Gastrocnemius medialis (tissue), 4 donors: ENCODE measurements at regions not wholly inside any gene's neighbourhood (a gene's known extent, or its start where the extent isn't known, plus 50 kb on each side); places are given as distances from the start of the nearest gene placed in this dataset.
"Not testable (repeated sequence)": the region's sequence is repeated elsewhere in the genome, so short reads cannot be mapped to it uniquely, and the experiment has no call there.

ENCODE experiments used
- ATAC-seq, 2 donors: fragments of 150-250 bp; one replicate each; pipeline ENCODE4 v1.9.1; 2016
- DNase-seq, 2 donors: peaks; one replicate each; pipeline ENCODE4 v3.0.0-alpha.2; 2019
- H3K27ac ChIP-seq, 4 donors: fragments of 200-600 bp; sonication (generic); 1 replicate in 1 of 4; 2 replicates in 3 of 4; pipeline ENCODE4 v1.5.1; 2016 to 2018; ENCODE audit warnings: mild to moderate bottlenecking in 2 of 4, moderate library complexity in 1 of 4
- H3K27me3 ChIP-seq, 3 donors: fragments of 200-600 bp; sonication (generic) in 2 of 3; 1 replicate in 1 of 3; 2 replicates in 2 of 3; pipeline versions ENCODE4 v1.5.1 to v1.6.0; 2016 to 2019; ENCODE audit warnings: mild to moderate bottlenecking in 1 of 3, moderate library complexity in 1 of 3
- H3K36me3 ChIP-seq, 2 donors: fragments of 200-600 bp; sonication (generic) in 1 of 2; one replicate each; pipeline ENCODE4 v1.5.1; 2017 to 2018
- H3K4me1 ChIP-seq, 2 donors: fragments of 200-600 bp; sonication (generic) in 1 of 2; one replicate each; pipeline ENCODE4 v1.5.1; 2016 to 2017; ENCODE audit warnings: mild to moderate bottlenecking in 2 of 2
- H3K4me3 ChIP-seq, 4 donors: fragments of 200-600 bp; sonication (generic) in 3 of 4; 1 replicate in 1 of 4; 2 replicates in 3 of 4; pipeline ENCODE4 v1.5.1; 2016 to 2019; ENCODE audit warnings: mild to moderate bottlenecking in 2 of 4
- H3K9me3 ChIP-seq, 3 donors: fragments of 200-600 bp; sonication (generic) in 2 of 3; 1 replicate in 1 of 3; 2 replicates in 2 of 3; pipeline ENCODE4 v1.5.1; 2016 to 2019
- POLR2A ChIP-seq, 2 donors: fragments of 450-650 bp; IDR thresholded peaks; one replicate each; pipeline ENCODE4 v1.6.1; 2017; ENCODE audit warnings: antibody characterized with exemption in 2 of 2, mild to moderate bottlenecking in 2 of 2, moderate library complexity in 2 of 2
- in situ Hi-C, 4 donors: fragments of 200-750 bp; cut with MboI; loops; one replicate each; pipeline versions ENCODE4 v1.15.0 to v1.8.0; 2017; ENCODE audit warnings: low sequenced_read_pairs in 4 of 4
- intact Hi-C: fragments of 100-400 bp; cut with DNase I; formaldehyde crosslinking; loops from one replicate; pipeline ENCODE4 v1.15.1; 2023; ENCODE audit warnings: low total_unique reads
- TF ChIP-seq, protein P1 (sequence below), 5 experiments: fragments of 450-650 bp in 3 of 5; fragments of 200-600 bp in 2 of 5; sonication (generic) in 2 of 5; IDR thresholded peaks in 4 of 5; conservative IDR thresholded peaks in 1 of 5; 1 replicate in 4 of 5; 2 replicates in 1 of 5; pipeline ENCODE4 v1.5.1; 2016 to 2019; ENCODE audit warnings: antibody characterized with exemption in 5 of 5, mild to moderate bottlenecking in 3 of 5, moderate library complexity in 3 of 5

DNA sequence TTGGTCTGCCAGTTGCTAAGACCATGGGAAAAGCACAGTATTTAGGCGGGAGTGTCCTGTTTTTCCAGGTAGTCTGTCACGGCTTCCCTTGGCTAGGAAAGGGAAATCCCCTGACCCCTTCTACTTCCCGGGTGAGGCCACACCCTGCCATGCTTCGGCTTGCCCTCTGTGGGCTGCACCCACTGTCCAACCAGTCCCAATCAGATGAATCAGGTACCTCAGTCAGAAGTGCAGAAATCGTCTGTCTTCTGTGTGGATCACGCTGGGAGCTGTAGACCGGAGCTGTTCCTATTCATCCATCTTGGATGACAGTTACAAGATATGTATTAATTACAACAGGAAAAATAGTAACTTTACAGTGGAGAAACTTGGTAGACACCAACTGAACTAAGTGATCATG, 188.2 kb downstream of the TPBG start:
- no peaks in the 10 kb centered on the region for H3K4me1 ChIP-seq
- H3K27me3 ChIP-seq: no peaks in the 10 kb centered on the region
- no peak overlapping the region for H3K27ac ChIP-seq
- H3K36me3 ChIP-seq: no peaks in the 10 kb centered on the region
- intact Hi-C loops (no loop called here), in situ Hi-C loops (no loop called here)
- H3K9me3 ChIP-seq: no peaks in the 10 kb centered on the region
- no peak for ATAC-seq
- H3K4me3 ChIP-seq: no peak overlapping the region
- no peak for DNase-seq
- TF ChIP-seq, protein P1, sequence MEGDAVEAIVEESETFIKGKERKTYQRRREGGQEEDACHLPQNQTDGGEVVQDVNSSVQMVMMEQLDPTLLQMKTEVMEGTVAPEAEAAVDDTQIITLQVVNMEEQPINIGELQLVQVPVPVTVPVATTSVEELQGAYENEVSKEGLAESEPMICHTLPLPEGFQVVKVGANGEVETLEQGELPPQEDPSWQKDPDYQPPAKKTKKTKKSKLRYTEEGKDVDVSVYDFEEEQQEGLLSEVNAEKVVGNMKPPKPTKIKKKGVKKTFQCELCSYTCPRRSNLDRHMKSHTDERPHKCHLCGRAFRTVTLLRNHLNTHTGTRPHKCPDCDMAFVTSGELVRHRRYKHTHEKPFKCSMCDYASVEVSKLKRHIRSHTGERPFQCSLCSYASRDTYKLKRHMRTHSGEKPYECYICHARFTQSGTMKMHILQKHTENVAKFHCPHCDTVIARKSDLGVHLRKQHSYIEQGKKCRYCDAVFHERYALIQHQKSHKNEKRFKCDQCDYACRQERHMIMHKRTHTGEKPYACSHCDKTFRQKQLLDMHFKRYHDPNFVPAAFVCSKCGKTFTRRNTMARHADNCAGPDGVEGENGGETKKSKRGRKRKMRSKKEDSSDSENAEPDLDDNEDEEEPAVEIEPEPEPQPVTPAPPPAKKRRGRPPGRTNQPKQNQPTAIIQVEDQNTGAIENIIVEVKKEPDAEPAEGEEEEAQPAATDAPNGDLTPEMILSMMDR (IDR thresholded peaks at IDR 0.05 in 4 of 5, conservative IDR thresholded peaks at IDR 0.05 in 1 of 5): no peak
- TF ChIP-seq POLR2A (IDR thresholded peaks at IDR 0.05): no peak

DNA sequence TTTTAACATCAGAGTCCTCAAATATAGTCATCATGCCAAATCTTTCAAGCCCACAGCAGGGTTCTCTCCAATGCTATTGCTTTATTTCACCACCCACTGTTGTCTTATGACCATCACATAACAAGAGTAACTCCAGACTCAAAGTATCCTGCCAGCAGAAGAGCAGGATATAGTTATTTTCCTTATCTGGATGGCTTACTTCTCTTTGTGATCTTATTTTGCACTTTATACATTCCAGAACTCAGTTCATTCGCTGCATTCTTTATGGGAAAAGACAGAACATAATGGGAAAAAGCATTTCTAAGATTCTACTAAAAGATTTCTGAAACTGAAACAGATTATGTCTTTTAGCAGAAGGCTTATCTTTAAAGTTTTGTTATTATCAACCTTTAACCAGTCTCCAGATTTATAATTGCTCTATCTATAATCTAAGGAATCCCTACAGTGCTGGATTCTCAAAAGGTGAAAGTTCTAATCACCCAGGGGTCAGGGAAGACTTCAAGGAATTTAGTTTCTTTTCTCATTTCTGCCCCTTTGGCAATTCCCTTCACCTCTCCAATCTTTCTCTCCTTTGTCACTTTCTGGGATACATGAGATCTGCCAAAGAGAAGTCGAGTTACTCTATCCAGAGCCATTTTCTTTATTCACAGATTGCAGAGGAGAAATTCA, 190.4 kb downstream of the TPBG start:
- no peak for ATAC-seq
- Histone ChIP-seq H3K36me3 (no peaks in the 10 kb centered on the region), H3K4me3 (no peak overlapping the region), H3K9me3 (no peaks in the 10 kb centered on the region), H3K27me3 (no peaks in the 10 kb centered on the region), H3K27ac (no peak overlapping the region), H3K4me1 (no peaks in the 10 kb centered on the region)
- in situ Hi-C loops (no loop called here), intact Hi-C loops (no loop called here)
- TF ChIP-seq, protein P1 (IDR thresholded peaks at IDR 0.05 in 4 of 5, conservative IDR thresholded peaks at IDR 0.05 in 1 of 5): no peak
- no peak for TF ChIP-seq POLR2A (IDR thresholded peaks at IDR 0.05)
- DNase-seq: no peak

GRCh38 chr6:82554666-82555065, 191.0 kb downstream of the TPBG start:
- in situ Hi-C loops (no loop called here), intact Hi-C loops (no loop called here)

DNA sequence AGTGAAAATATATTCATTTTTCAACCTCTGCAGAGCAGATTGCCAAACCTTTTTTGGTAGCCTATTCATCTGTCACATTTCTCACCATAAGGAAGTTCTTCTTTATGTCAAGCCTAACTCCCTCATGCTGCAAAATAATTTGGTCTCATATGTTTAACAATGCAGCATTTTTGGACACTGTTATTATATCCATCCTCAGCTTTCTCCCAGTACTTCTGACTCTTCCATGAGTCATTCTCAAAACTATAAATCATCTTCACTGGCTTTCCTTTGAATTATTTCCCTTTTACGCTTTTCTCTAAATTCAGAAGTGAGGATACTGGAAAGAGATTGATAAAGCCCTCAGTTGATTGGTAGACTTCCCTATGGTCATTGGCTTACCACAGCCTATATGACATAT, 192.2 kb downstream of the TPBG start:
- no peak for ATAC-seq
- H3K27ac ChIP-seq: no peak overlapping the region
- intact Hi-C loops (no loop called here), in situ Hi-C loops (no loop called here)
- H3K36me3 ChIP-seq: no peaks in the 10 kb centered on the region
- H3K4me3 ChIP-seq: no peak overlapping the region
- H3K9me3 ChIP-seq: no peaks in the 10 kb centered on the region
- TF ChIP-seq, protein P1 (IDR thresholded peaks at IDR 0.05 in 4 of 5, conservative IDR thresholded peaks at IDR 0.05 in 1 of 5): no peak
- TF ChIP-seq POLR2A (IDR thresholded peaks at IDR 0.05): no peak
- no peak for DNase-seq
- no peaks in the 10 kb centered on the region for H3K4me1 ChIP-seq
- no peaks in the 10 kb centered on the region for H3K27me3 ChIP-seq

More at GRCh38 chr6:82554666-82555065, 191.0 kb downstream of the TPBG start:
- no peak for ATAC-seq
- Histone ChIP-seq H3K27me3 (no peaks in the 10 kb centered on the region), H3K9me3 (no peaks in the 10 kb centered on the region), H3K4me1 (no peaks in the 10 kb centered on the region), H3K4me3 (no peak overlapping the region), H3K36me3 (no peaks in the 10 kb centered on the region), H3K27ac (no peak overlapping the region)
- TF ChIP-seq POLR2A (IDR thresholded peaks at IDR 0.05): no peak
- TF ChIP-seq, protein P1 (IDR thresholded peaks at IDR 0.05 in 4 of 5, conservative IDR thresholded peaks at IDR 0.05 in 1 of 5): no peak
- no peak for DNase-seq

GRCh38 chr6:82558531-82558930, 194.9 kb downstream of the TPBG start:
- H3K27me3 ChIP-seq, H3K4me3 ChIP-seq, intact Hi-C loops, H3K36me3 ChIP-seq, DNase-seq, H3K27ac ChIP-seq, H3K9me3 ChIP-seq, in situ Hi-C loops, ATAC-seq, H3K4me1 ChIP-seq: not testable (repeated sequence)
